ENCODE measurements at regions not wholly inside any gene's neighbourhood (a gene's known extent, or its start where the extent isn't known, plus 50 kb on each side); places are given as distances from the start of the nearest gene placed in this dataset.
"Not testable (repeated sequence)": the region's sequence is repeated elsewhere in the genome, so short reads cannot be mapped to it uniquely, and the experiment has no call there.

DNA sequence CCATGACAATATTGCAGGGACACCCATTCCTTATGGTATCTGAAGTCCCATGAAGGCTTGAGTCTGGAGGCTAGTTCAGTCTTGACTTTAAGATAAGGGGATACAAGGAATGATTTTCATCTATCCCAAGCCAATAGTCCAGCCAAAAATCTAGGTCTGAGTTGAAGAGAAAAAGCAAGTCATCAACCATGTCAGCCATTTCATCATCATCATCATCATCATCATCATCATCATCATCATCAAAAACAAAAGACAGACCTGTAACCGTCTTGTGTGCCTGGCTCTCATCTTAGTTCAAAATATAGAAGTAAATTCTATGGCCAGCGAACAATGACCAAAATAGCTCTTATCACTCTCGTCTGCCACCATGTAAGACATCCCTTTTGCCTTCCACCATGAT lies 59.5 kb upstream of the FAM90A26 start:
- DNase-seq (ENCODE audit: low spot score), result not testable (repeated sequence)

DNA sequence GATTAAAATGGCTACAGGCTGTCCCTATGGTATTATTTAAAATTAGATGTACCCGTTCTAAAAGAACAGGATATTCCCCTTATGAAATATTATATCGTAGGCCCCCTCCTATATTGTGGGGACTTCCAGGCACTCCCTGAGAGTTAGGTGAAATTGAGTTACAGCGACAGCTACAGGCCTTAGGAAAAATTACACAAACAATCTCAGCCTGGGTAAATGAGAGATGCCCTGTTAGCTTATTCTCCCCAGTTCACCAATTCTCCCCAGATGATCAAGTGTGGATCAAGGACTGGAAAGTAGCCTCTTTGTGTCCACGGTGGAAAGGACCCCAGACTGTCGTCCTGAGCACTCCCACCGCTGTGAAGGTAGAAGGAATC lies 67.1 kb upstream of the FAM90A26 start:
- DNase-seq (ENCODE audit: low spot score), result not testable (repeated sequence)

DNA sequence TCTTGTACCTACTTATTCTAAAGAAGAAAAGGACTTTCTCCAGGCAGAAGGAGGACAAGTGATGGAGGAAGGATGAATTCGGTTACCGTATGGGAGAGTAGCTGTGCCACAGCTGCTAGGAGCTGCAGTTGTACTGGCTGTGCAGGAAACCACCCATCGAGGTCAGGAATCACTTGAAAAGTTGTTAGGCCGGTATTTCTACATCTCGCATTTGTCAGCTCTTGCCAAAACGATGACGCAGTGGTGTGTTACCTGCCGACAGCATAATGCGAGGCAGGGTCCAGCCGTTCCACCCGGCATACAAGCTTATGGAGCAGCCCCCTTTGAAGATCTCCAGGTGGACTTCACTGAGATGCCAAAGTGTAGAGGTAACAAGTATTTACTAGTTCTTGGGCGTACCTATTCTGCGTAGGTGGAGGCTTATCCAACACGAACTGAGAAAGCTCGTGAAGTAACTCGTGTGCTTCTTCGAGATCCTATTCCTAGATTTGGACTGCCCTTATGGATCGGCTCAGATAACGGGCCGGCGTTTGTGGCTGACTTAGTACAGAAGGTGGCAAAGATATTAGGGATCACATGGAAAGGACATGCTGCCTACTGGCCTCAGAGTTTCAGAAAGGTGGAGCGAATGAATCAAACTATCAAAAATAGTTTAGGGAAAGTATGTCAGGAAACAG lies 67.6 kb upstream of the FAM90A26 start:
- not testable (repeated sequence) for DNase-seq (ENCODE audit: low spot score)

DNA sequence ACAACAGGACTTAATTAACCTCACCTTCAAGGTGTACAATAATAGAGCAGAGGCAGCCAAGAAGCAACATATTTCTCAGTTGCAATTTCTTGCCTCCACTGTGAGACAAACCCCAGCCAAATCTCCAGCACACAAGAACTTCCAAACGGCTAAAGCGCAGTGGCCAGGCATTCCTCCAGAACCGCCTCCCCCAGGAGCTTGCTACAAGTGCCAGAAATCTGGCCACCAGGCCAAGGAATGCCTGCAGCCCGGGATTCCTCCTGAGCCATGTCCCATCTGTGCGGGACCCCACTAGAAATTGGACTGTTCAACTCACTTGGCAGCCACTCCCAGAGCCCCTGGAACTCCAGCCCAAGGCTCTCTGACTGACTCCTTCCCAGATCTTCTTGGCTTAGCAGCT lies 73.9 kb upstream of the FAM90A26 start:
- DNase-seq (ENCODE audit: low spot score), result not testable (repeated sequence)

DNA sequence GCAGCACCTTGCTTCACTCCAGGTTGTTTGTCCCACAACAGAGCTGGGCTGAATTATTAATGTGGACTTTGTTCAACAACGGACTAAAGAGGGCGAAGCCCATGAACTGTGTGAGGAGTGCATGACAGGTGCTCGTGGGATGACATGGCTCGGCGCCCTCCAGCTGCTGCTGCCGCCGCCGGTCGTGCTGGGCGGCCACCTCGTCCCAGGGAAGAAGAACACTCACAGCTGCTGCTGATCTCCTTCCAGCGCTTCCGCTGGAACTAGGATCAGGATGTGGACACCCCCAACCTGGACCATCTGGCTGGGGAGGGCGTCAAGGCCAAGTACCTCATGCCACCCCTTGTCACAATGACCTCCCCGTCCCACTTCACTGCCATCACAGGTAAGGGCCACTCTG lies 91.4 kb upstream of the FAM90A26 start:
- not testable (repeated sequence) for DNase-seq (ENCODE audit: low spot score)

DNA sequence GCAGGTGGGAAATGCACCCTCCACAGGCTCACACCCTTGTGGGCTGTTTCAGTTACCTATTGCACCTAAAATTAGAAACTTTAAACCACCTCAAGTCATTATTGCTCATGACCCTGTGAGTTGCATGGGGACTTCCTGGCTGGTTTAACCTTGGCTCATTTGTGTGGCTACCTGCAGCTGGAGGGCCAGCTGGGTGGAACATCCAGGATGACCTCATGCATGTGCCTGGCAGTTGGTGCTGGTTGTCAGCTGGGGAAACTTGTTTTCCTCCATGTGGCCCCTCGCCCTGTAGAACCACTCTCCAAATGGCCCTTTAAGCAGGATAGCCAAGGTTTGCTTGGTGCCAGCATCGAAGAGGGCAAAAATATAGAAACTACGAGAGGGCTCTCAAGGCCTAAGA lies 93.2 kb upstream of the FAM90A26 start:
- DNase-seq (ENCODE audit: low spot score), result not testable (repeated sequence)

DNA sequence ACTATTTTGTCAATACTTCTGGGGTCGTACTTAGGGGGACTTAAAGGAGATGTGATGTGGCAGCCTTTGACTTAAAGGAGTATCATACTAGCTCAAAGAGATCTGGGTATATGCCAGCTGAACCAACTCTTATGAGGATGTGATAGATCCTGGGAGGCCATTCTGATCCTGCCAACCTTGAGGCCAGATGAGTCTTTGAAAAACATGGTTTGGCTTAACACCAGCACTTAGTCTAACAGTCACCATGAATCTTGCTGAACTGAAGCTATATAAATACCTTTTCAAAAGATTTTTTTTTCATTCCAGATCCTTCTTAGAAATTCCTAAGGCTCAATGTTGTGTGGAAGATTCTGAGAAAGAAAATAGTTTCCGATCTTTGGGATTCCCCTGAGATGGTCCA lies 93.7 kb upstream of the FAM90A26 start:
- DNase-seq (ENCODE audit: low spot score), result not testable (repeated sequence)

DNA sequence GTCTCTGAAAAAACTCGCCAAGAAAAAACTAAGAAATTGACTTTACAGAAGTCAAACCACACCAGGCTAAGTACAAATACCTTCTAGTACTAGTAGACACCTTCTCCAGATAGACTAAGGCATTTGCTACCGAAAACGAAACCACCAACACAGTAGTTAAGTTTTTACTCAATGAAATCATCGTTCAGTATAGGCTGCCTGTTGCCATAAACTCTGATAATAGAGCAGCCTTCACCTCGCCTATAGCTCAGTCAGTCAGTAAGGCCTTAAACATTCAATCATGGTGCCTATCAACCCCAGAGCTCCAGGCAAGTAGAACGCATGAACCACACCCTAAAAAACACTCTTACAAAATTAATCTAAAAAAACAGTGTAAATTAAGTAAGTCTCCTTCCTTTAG lies 96.8 kb upstream of the FAM90A26 start:
- DNase-seq (ENCODE audit: low spot score), result not testable (repeated sequence)

DNA sequence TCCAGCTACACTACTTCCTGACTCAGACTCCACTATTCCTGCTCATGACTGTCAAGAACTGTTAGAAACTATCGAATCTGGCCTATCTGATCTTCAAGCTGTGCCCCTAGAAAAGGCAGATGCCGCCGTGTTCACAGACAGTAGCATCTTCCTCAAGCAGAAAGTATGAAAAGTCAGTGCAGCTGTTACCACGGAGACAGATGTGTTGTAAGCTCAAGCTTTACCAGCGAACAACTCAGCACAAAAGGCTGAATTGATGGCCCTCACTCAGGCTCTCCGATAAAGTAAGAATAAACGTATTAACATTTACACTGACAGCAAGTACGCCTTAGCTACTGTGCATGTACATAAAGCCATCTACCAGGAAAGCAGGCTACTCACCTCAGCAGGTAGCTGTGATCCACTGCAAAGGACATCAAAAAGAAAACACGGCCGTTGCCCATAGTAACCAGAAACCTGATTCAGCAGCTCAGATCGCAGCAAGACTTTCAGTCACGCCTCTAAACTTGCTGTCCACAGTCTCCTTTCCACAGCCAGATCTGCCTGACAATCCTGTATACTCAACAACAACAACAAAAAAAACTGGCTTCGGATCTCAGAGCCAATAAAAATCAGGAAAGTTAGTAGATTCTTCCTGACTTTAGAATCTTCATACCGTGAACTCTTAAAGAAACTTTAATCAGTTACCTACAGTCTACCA lies 97.5 kb upstream of the FAM90A26 start:
- not testable (repeated sequence) for DNase-seq (ENCODE audit: low spot score)

DNA sequence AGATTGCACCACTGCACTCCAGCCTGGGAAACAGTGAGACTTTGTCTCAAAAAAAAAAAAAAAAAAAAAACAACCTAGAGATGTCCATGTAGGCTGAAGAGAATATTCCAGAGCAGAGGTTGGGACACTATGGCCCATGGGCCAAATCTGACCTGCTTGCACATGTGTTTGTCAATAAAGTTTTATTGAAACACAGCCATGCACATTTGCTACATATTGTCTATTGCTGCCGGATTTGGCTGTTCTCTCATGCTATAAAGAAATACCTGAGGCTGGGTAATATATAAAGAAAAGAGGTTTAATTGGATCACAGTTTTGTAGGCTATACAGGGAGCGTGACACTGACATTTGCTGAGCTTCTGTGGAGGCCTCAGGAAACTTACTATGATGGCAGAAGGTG lies 102.3 kb upstream of the FAM90A26 start:
- not testable (repeated sequence) for DNase-seq (ENCODE audit: low spot score)

DNA sequence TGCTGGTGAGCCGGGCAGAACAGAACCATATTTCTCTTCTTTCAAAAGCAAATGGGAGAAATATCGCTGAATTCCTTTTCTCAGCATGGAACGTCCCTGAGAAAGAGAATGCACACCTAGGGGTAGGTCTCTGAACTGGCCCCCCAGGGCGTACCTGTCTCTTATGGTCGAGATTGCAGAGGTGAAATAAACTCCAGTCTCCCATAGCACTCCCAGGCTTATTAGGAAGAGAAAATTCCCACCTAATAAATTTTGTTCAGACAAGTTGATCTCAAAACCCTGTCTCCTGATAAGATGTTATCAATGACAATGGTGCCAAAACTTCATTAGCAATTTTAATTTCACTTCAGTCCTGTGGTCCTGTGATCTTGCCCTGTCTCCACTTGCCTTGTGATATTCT lies 106.6 kb upstream of the FAM90A26 start:
- not testable (repeated sequence) for DNase-seq (ENCODE audit: low spot score)

DNA sequence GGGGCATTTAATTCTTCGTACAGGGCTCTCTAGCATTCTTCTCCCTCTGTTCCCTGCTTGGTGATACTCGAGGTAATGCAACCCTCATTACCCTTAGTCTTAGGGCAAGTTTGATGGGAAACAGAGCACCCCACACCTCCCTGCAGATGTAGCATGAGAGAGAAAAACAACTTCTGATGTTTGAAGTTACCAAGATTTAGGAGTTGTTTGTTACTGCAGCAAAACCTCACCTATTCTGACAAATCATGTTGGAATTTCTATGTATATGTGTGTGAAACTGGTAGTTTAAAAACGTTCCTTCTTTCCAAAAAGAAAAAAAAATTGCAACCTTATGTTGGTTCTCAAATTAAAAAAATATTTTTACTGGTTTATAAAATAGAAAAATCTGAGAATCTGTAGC lies 145.3 kb upstream of the FAM90A26 start:
- not testable (repeated sequence) for DNase-seq (ENCODE audit: low spot score)

DNA sequence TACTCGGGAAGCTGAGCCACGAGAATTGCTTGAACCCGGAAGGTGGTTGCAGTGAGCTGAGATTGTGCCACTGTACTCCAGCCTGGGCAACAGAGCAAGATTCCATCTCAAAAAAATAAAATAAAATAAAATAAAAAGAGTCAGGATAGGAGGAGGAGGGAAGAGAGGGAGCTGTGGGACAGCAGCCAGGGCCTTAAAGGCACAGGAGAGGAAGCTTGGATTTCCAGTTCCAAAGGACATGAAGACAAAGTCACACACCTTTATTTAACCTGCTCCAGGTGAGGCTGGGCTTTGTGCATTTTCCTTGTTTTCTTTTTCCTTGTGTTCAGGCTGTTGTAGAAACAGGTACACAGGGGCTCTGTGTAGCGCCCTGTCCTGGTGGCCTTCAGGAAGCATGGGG lies 138.2 kb upstream of the HMX1 start:
- not testable (repeated sequence) for DNase-seq (ENCODE audit: low spot score)

DNA sequence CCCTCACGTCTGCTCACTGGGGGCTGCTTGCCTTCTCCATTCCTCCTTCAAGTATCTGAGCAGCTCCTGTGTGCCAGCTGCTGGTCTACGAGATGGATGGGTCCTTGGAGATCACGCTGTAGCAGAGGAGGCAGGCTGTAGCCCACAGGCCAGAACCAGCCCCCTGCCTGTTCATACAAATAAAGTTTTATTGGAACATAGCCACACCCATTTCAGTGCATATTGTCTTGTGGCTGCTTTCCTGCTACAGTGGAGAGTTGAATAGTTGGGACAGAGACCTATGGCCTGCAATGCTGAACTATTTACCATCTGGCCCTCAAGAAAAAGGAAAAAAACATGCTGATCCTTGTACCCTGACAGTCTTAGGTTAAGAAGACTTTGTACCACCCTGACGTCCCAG lies 136.8 kb upstream of the HMX1 start:
- DNase-seq (ENCODE audit: low spot score), result not testable (repeated sequence)

DNA sequence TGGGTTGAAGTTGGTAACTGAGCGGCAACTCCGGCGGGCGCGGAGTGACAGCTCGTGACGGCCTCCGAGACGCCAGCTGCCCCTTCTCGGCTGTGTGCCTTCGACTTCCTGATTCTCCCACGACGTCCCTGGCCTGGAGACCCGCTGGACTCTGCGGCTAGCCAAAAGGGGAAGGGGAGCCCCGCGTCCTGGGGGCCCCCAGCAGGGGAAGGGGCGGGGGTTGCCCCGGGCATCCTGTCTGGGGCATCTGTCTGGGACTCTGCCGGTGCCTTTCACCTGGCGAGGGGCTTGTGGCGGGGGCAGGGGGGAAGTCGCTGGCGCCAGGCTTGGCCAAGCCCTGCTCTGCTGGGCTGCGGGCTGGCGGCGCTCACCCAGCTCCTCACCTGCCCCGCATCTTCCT lies 129.5 kb upstream of the HMX1 start:
- DNase-seq (ENCODE audit: low spot score), result not testable (repeated sequence)

DNA sequence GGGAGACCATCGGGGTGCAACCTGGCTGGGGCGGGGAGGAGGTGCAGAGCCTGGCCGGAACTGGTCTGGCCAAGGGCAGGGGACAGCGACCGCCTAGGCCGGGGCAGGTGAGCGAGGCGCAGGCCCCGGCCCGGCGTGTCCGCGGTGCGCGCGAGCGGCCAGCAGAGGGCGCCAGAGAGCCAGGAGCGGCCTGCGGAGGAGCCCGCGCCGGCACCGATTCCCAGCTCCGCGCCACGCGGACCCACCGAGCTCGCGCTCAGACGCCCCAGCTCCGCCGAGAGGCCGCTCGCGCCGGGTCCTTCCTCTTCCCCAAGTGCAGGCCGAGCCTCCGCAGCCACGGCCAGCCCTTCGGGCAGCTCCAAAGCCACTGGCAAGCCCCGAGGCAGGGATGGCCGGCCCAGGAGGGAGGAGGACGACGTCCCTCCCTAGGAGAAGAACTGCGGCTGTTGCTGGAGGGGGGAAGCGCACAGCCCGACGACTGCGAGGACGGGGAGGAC lies 128.9 kb upstream of the HMX1 start:
- DNase-seq (ENCODE audit: low spot score), result peak; percentile 15

DNA sequence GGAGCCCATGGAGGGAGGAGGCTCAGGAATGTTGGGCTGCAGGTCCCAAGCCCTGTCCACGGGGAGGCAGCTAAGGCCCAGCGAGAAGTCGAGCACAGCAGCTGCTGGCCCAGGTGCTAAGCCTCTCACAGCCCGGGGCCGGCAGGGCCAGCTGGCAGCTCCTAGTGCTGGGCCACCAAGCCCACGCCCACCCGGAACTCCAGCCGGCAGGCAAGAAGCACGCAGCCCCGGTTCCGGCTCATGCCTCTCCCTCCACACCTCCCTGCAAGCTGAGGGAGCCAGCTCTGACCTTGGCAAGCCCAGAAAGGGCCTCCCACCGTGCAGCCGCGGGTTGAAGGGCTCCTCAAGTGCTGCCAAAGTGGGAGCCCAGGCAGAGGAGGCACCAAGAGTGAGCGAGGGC lies 121.3 kb upstream of the HMX1 start:
- not testable (repeated sequence) for DNase-seq (ENCODE audit: low spot score)

DNA sequence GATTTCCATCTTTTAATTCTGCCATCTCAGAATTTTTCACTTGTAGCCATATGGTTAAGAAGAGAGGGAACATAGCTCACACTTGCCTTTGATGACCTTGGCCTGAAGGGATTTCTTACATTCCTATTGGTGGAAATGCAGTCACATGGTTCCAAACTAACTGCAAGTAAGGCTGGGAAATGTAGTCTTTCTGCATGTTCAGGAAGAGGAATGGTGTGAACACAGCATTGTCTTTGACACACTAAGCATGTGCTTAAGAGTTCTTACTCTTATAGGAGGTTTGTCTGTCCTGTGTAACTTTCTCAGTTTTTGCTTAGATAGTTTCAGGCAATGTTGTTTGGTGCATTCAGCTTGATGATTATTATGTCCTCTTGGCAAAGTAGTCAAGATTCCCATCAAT lies 119.8 kb upstream of the HMX1 start:
- peak; percentile 1 for DNase-seq (ENCODE audit: low spot score)

DNA sequence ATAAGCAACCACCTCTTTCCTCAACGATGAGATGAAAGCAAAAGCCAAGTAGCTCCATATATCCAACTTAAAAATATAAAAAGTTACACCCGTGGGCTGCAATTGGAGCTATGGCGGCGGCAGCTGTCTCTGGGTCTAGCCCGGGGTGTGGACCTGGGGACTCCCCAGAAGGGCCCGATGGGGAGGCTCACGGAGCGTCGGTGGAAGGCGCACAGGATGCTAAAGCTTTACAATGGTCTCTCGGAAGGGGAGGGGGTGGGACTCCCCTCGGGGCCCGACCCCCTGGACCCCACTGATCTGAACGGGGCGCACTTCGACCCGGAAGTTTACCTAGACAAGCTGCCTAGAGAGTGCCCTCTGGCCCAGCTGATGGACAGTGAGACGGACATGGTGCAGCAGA lies 118.7 kb upstream of the HMX1 start:
- not testable (repeated sequence) for DNase-seq (ENCODE audit: low spot score)

DNA sequence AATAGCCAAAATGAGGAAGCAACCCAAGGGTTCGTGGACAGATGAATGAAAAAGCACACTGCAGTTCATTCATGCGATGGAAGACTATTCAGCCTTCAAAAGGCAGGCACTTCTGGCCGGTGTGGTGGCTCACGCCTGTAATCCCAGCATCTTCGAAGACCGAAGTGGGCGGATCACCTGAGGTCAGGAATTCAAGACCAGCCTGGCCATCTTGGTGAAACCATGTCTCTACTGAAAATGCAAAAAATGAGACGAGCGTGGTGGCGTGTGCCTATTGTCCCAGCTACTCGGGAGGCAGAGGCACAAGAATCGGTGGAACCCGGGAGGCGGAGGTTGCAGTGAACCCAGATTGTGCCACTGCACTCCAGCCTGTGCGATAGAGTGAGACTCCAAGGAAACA lies 114.1 kb upstream of the HMX1 start:
- DNase-seq (ENCODE audit: low spot score), result not testable (repeated sequence)

DNA sequence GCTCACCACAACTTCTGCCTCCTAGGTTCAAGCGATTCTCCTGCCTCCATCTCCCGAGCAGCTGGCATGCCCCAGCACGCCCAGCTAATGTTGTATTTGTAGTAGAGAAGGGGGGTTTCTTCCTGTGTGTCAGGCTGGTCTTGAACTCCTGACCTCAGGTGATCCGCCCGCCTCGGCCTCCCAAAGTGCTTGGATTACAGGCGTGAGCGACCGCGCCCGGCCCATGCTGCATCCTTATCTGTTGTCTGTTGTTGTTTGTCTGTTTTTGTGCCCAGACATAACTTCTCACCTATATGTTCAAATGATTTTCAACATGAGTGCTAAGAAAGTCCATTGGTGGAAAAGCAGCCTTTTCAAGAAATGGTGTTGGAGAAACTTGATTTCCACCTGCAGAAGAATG lies 113.0 kb upstream of the HMX1 start:
- DNase-seq (ENCODE audit: low spot score), result not testable (repeated sequence)

DNA sequence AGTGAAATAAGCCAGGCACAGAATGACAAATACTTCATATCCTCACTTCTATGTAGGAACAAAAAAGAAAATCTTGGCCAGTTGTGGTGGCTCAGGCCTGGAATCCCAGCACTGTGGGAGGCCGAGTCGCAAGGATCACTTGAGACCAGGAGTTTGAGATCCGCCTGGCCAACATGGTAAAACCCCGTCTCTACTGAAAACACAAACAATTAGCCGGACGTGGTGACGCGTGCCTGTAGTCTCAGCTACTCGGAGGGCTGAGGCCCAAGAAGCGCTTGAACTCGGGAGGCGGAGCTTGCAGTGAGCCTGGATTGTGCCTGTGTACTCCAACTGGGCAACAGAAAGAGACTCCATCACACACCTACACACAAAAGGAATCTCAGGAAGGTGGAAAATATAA lies 112.3 kb upstream of the HMX1 start:
- DNase-seq (ENCODE audit: low spot score), result not testable (repeated sequence)

DNA sequence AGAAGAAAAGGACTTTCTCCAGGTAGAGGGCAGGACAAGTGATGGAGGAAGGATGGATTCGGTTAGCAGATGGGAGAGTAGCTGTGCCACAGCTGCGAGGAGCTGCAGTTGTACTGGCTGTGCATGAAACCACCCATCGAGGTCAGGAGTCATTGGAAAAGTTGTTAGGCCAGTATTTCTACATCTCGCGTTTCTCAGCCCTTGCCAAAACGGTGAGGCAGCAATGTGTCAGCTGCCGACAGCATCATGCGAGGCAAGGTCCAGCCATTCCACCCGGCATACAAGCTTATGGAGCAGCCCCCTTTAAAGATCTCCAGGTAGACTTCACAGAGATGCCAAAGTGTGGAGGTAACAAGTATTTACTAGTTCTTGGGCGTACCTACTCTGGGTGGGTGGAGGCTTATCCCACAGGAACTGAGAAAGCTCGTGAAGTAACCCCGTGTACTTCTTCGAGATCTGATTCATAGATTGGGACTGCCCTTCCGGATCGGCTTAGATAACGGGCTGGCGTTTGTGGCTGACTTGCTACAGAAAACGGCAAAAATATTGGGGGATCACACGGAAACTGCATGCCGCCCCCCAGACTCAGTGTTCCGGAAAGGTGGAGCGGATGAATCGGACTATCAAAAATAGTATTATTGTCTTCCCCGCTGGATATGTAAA lies 105.0 kb upstream of the HMX1 start:
- DNase-seq (ENCODE audit: low spot score), result not testable (repeated sequence)

All from SW480 (cell line).